ENCODE measurements at regions not wholly inside any gene's neighbourhood (a gene's known extent, or its start where the extent isn't known, plus 50 kb on each side); places are given as distances from the start of the nearest gene placed in this dataset.
"Not testable (repeated sequence)": the region's sequence is repeated elsewhere in the genome, so short reads cannot be mapped to it uniquely, and the experiment has no call there.

- no peak for TF ChIP-seq CTCF (IDR thresholded peaks at IDR 0.05; ENCODE audit: extremely low read depth, insufficient read depth, missing control alignments)
- in situ Hi-C loops (cut with MboI; ENCODE audit: low pct_unique_long_range_greater_than_20kb, low sequenced_read_pairs, unreplicated experiment): loop anchor here (25.0 kb wide), 1 partner anchor 410 kb away; no protein-coding TSS in a partner anchor
- DNase-seq (ENCODE audit: low spot score): no peak
These were observed 194.0 kb upstream of the SLC16A7 start for GRCh38 chr12:59401862-59402261.

GRCh38 chr12:59398164-59398563 lies 197.7 kb upstream of the SLC16A7 start:
- in situ Hi-C loops (cut with MboI; ENCODE audit: low pct_unique_long_range_greater_than_20kb, low sequenced_read_pairs, unreplicated experiment): no loop called here
- no peak for DNase-seq (ENCODE audit: low spot score)
- no peak for TF ChIP-seq CTCF (IDR thresholded peaks at IDR 0.05; ENCODE audit: extremely low read depth, insufficient read depth, missing control alignments)

- no peak for DNase-seq (ENCODE audit: low spot score)
- no peak for TF ChIP-seq CTCF (IDR thresholded peaks at IDR 0.05; ENCODE audit: extremely low read depth, insufficient read depth, missing control alignments)
- in situ Hi-C loops (cut with MboI; ENCODE audit: low pct_unique_long_range_greater_than_20kb, low sequenced_read_pairs, unreplicated experiment): no loop called here
These were observed 198.9 kb upstream of the SLC16A7 start for GRCh38 chr12:59396919-59397318.

GRCh38 chr12:59396519-59396918 lies 199.3 kb upstream of the SLC16A7 start:
- TF ChIP-seq CTCF (IDR thresholded peaks at IDR 0.05; ENCODE audit: extremely low read depth, insufficient read depth, missing control alignments): no peak
- in situ Hi-C loops (cut with MboI; ENCODE audit: low pct_unique_long_range_greater_than_20kb, low sequenced_read_pairs, unreplicated experiment): no loop called here
- no peak for DNase-seq (ENCODE audit: low spot score)

GRCh38 chr12:59395310-59395709 lies 200.5 kb upstream of the SLC16A7 start:
- DNase-seq (ENCODE audit: low spot score); in situ Hi-C loops (cut with MboI; ENCODE audit: low pct_unique_long_range_greater_than_20kb, low sequenced_read_pairs, unreplicated experiment): not testable (repeated sequence)

GRCh38 chr12:59393506-59393905 lies 202.3 kb upstream of the SLC16A7 start:
- DNase-seq (ENCODE audit: low spot score): no peak
- in situ Hi-C loops (cut with MboI; ENCODE audit: low pct_unique_long_range_greater_than_20kb, low sequenced_read_pairs, unreplicated experiment): no loop called here

GRCh38 chr12:59389968-59390576 lies 205.8 kb upstream of the SLC16A7 start:
- in situ Hi-C loops (cut with MboI; ENCODE audit: low pct_unique_long_range_greater_than_20kb, low sequenced_read_pairs, unreplicated experiment): no loop called here

More at GRCh38 chr12:59393506-59393905, 202.3 kb upstream of the SLC16A7 start:
- no peak for TF ChIP-seq CTCF (IDR thresholded peaks at IDR 0.05; ENCODE audit: extremely low read depth, insufficient read depth, missing control alignments)

More at GRCh38 chr12:59389968-59390576, 205.8 kb upstream of the SLC16A7 start:
- TF ChIP-seq CTCF (IDR thresholded peaks at IDR 0.05; ENCODE audit: extremely low read depth, insufficient read depth, missing control alignments): no peak
- DNase-seq (ENCODE audit: low spot score): no peak

All from GM13977 (cell line).